Spleen (tissue), 11 donors: ENCODE measurements at regions not wholly inside any gene's neighbourhood (a gene's known extent, or its start where the extent isn't known, plus 50 kb on each side); places are given as distances from the start of the nearest gene placed in this dataset.
A peak's percentile ranks its signal among the peaks of the same experiment; 100 is the strongest.

Experiments
- DNase-seq: peaks from one replicate; pipeline ENCODE4 v3.0.0-alpha.2; 2020
- H3K27ac ChIP-seq, 8 donors: fragments of 200-600 bp; sonication (generic) in 7 of 8; 1 replicate in 4 of 8; 2 replicates in 4 of 8; pipeline versions ENCODE4 v1.5.0 to v1.8.0; 2016 to 2021; ENCODE audit warnings: inconsistent platforms in 4 of 8, mild to moderate bottlenecking in 4 of 8, moderate library complexity in 1 of 8
- H3K27me3 ChIP-seq, 7 donors: fragments of 200-600 bp; sonication (generic) in 6 of 7; replicated peaks in 1 of 7; 1 replicate in 4 of 7; 2 replicates in 3 of 7; pipeline versions ENCODE4 v1.5.0 to v1.8.0; 2016 to 2021; ENCODE audit warnings: inconsistent platforms in 3 of 7, mild to moderate bottlenecking in 1 of 7
- H3K36me3 ChIP-seq, 6 donors: fragments of 200-600 bp; sonication (generic) in 5 of 6; 1 replicate in 4 of 6; 2 replicates in 2 of 6; pipeline versions ENCODE4 v1.5.0 to v1.8.0; 2016 to 2021; ENCODE audit warnings: inconsistent platforms in 2 of 6
- H3K4me1 ChIP-seq, 6 donors: fragments of 200-600 bp; sonication (generic) in 5 of 6; 1 replicate in 3 of 6; 2 replicates in 3 of 6; pipeline versions ENCODE4 v1.5.0 to v1.8.0; 2016 to 2021; ENCODE audit warnings: inconsistent platforms in 3 of 6
- H3K4me3 ChIP-seq, 8 donors: fragments of 200-600 bp; sonication (generic) in 7 of 8; 1 replicate in 4 of 8; 2 replicates in 4 of 8; pipeline versions ENCODE4 v1.5.0 to v1.8.0; 2016 to 2021; ENCODE audit warnings: inconsistent platforms in 4 of 8, mild to moderate bottlenecking in 4 of 8, moderate library complexity in 2 of 8
- H3K9me3 ChIP-seq, 8 donors: fragments of 200-600 bp; sonication (generic) in 7 of 8; 1 replicate in 4 of 8; 2 replicates in 4 of 8; pipeline versions ENCODE4 v1.5.0 to v1.8.0; 2016 to 2021; ENCODE audit warnings: inconsistent platforms in 4 of 8
- CTCF ChIP-seq, 11 experiments: fragments of 200-600 bp in 7 of 11; fragments of 450-650 bp in 4 of 11; sonication (generic) in 4 of 11; IDR thresholded peaks in 8 of 11; conservative IDR thresholded peaks in 3 of 11; 1 replicate in 7 of 11; 2 replicates in 4 of 11; pipeline versions ENCODE4 v1.4.0 to v1.8.0; 2016 to 2021; ENCODE audit warnings: antibody characterized with exemption in 11 of 11, inconsistent platforms in 4 of 11, mild to moderate bottlenecking in 1 of 11
- POLR2A ChIP-seq, 3 donors: fragments of 450-650 bp; IDR thresholded peaks; one replicate each; pipeline ENCODE4 v1.5.1; 2017; ENCODE audit warnings: antibody characterized with exemption in 3 of 3, mild to moderate bottlenecking in 1 of 3
- POLR2AphosphoS5 ChIP-seq, 3 donors: sonication (generic); formaldehyde crosslinking; IDR thresholded peaks; one replicate each; pipeline ENCODE4 v1.5.1; 2017; ENCODE audit warnings: antibody characterized with exemption in 3 of 3
- WGBS, 5 donors: extraction: QIAGEN DNeasy Blood & Tissue Kit in 3 of 5; methylation state at CpG; one replicate each; pipeline versions ENCODE4 v1.1.5 to v1.1.7; 2013 to 2018; 5-methylcytosine and 5-hydroxymethylcytosine counted together
- intact Hi-C: fragments of 100-400 bp; cut with DNase I; formaldehyde crosslinking; loops from one replicate; pipeline ENCODE4 v1.15.0; 2023; ENCODE audit warnings: low total_unique reads
- donor health status: healthy with polysubstance abuse.
- donor health status: DM: no; HTN: no; CAD: no; lungs with moderate emphysema.
- donor health status: DM: no; HTN: no; CAD: no.
- donor health status: Bipolar disorder and iron deficiency.
- donor health status: healthy.
- donor health status: DM: no; HTN: no; CAD: no.
- donor health status: DM: yes; HTN: yes; CAD: no.

DNA sequence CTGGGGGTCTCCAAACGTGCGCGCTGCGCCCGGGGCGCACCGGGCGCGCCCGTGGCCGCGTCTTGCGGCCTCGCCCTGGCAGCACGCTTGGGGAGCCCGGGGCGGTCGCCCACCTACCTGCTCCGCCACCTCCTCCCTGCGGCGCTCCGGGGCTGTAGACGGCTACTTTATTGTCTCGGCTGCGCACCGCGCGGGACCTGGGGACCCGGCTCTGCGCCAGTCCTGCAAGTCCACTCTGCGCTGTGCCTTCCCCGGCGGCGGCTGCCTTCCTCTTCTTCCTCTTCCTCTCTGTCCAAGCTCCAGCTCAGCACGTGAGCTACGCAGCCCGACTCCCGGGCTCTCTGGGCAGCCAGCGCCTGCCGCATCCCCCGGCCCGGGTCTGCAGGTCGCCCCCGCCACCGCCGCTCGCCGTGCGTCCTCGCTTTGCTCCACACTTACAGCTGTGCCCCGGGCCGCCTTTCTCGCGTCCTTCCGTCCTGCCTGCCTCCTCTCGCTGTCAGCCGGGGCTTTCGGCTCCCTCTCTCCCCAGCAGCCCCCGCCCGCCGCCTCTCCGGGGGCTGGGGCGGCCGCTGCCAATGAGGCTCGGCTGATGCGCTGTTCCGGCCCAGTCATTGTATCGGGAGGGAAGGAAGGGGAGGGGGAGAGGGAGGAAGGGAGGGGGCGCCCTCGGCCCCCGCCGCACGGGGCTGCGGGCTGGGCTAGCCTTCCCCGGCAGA lies 156.4 kb upstream of the FRMD4B start:
- Histone ChIP-seq H3K36me3 (no peaks in the 10 kb centered on the region), H3K4me3 (peak overlapping the region; percentile 58 to 78 (median 70)), H3K27me3 (peaks cover 0 to 34% (median 13%) of the 10 kb centered on the region in 7 donors), H3K4me1 (peaks cover 0 to 51% (median 23%) of the 10 kb centered on the region in 6 donors), H3K9me3 (no peaks in the 10 kb centered on the region), H3K27ac (peak overlapping the region; percentile 49 to 84 (median 79))
- WGBS, 5 donors, result 2 to 7% (median 3%) methylated on average over 36 to 75 of the region's 75 CpGs
- intact Hi-C loops, result loop anchor here (10.0 kb wide), 1 partner anchor 123 kb away; no protein-coding TSS in a partner anchor
- TF ChIP-seq POLR2AphosphoS5 (IDR thresholded peaks at IDR 0.05), result peak in 2 of 3 donors; percentile 70 to 74
- no peak for TF ChIP-seq CTCF (IDR thresholded peaks at IDR 0.05 in 8 of 11, conservative IDR thresholded peaks at IDR 0.05 in 3 of 11)
- no peak for TF ChIP-seq POLR2A (IDR thresholded peaks at IDR 0.05)
- DNase-seq, result peak; percentile 76

DNA sequence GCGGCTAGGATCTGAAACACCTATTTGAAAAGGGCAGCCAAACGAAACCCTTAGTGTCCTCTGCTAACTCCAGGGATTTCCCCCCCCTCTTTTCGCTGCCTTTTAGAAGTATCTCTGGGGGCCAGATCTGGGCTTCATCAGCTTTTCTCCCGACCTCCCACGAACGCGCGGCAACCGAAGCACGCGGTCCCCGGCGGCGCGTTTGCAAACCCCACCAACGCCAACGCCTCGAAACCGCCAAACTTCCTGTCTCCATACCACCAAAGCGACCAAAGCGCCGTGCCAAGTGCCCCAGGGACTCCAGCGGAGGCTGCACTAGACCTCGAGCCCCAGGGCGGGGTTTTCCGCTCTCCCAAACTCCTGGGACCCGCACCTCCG lies 155.8 kb upstream of the FRMD4B start:
- Histone ChIP-seq H3K4me1 (peaks cover 0 to 48% (median 23%) of the 10 kb centered on the region in 6 donors), H3K36me3 (no peaks in the 10 kb centered on the region), H3K27ac (peak overlapping the region; percentile 49 to 84 (median 79)), H3K9me3 (no peaks in the 10 kb centered on the region), H3K4me3 (peak overlapping the region; percentile 58 to 78 (median 70)), H3K27me3 (peaks cover 0 to 34% (median 13%) of the 10 kb centered on the region in 7 donors)
- WGBS, 5 donors, result 0 to 2% (median 1%) methylated on average over 24 to 28 of the region's 28 CpGs
- DNase-seq, result no peak
- TF ChIP-seq POLR2AphosphoS5 (IDR thresholded peaks at IDR 0.05) (no peak), POLR2A (IDR thresholded peaks at IDR 0.05) (no peak), CTCF (IDR thresholded peaks at IDR 0.05 in 8 of 11, conservative IDR thresholded peaks at IDR 0.05 in 3 of 11) (no peak)
- intact Hi-C loops, result loop anchor here (10.0 kb wide), 1 partner anchor 123 kb away; no protein-coding TSS in a partner anchor

DNA sequence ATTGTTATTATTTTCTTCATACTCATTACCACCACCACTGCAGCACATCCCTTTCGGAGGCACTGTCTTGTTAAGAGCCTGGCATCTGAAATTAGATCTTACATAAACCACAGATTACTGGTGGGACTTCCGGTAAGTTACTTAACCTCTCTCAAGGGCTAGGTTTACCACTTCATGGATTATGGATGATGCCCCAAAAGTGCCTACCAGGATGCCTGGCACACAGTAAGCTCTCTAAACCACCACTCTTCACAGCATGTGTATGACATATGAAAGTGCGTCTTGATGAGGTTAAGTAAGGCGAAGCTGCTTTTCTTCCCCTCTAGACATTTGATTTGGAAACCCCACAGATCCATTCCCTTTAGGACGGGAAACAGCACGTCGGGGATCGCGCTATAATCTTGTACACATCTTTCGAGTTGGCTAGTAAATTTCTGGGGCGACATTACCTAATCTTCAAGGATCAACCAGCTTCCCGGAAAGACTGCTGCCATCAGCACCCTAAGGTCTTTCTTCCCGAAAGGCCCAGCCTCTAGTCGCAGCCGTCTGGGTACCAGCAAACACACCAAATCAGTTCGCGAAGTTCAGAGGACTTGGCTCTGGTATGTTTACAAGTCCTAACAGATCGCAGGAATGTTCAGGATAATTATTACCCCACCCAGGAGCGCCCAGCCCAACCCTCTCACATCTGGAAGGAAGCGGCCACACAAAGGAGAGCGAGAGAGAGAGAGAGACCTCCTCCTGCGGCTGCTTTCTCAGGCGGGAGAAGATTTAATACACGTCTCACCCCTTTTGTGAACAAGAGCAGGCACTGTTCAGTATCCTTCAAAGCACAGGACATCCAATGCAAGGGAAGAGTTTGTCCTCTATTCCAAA lies 155.1 kb upstream of the FRMD4B start:
- TF ChIP-seq POLR2A (IDR thresholded peaks at IDR 0.05) (no peak), CTCF (IDR thresholded peaks at IDR 0.05 in 8 of 11, conservative IDR thresholded peaks at IDR 0.05 in 3 of 11) (no peak), POLR2AphosphoS5 (IDR thresholded peaks at IDR 0.05) (peak in 1 of 3 donors; percentile 17)
- no peak for DNase-seq
- Histone ChIP-seq H3K36me3 (no peaks in the 10 kb centered on the region), H3K27ac (peak overlapping the region; percentile 49 to 84 (median 79)), H3K4me1 (peaks cover 0 to 48% (median 23%) of the 10 kb centered on the region in 6 donors), H3K4me3 (peak overlapping the region; percentile 58 to 78 (median 70)), H3K9me3 (no peaks in the 10 kb centered on the region), H3K27me3 (peaks cover 0 to 34% (median 13%) of the 10 kb centered on the region in 7 donors)
- WGBS, 5 donors, result 15 to 34% (median 20%) methylated on average over 23 to 24 of the region's 24 CpGs
- intact Hi-C loops, result loop anchor here (10.0 kb wide), 1 partner anchor 124 kb away; no protein-coding TSS in a partner anchor
